ENCODE measurements at regions not wholly inside any gene's neighbourhood (a gene's known extent, or its start where the extent isn't known, plus 50 kb on each side); places are given as distances from the start of the nearest gene placed in this dataset.

DNA sequence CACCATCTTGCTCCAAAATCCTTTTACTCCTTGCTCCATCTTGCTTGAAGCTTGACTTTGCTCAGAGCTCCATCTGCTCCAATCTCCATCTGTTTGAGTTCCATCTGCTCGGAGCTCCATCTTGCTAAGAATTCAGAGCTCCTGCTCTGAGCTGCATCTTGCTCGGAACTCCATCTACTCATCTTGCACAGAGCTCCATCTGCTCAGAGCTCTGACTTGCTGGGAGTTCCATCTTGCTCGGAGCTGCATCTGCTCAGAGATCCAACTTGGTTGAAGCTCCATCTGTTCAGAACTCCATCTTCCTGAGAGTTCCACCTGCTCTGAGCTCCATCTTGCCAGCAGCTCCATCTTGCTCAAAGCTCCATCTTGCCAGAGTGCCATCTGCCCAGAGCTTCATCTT is 80.6 kb upstream of the ZNF98 start:
- TF ChIP-seq CTCF (conservative IDR thresholded peaks at IDR 0.05 in 1 of 2, IDR thresholded peaks at IDR 0.05 in 1 of 2; ENCODE audit: extremely low read depth in 1 of 2, insufficient read depth in 1 of 2, low read depth in 1 of 2, low read length in 2 of 2) (no peak), EZH2 (IDR thresholded peaks at IDR 0.05; ENCODE audit: borderline replicate concordance, low read length) (no peak)
